GM23338 (cell line): ENCODE measurements at regions not wholly inside any gene's neighbourhood (a gene's known extent, or its start where the extent isn't known, plus 50 kb on each side); places are given as distances from the start of the nearest gene placed in this dataset.

Source experiments
- ATAC-seq: fragments of 200-7000 bp; cut with Tn5 transposase; 3 replicates; pipeline ENCODE4 v1.9.1; 2020
- DNase-seq: peaks from one replicate; pipeline ENCODE4 v3.0.0-alpha.2; 2015; ENCODE audit warnings: low spot score
- H2AFZ ChIP-seq: fragments of 200-600 bp; sonication (generic); 2 replicates; pipeline ENCODE4 v1.8.0; 2016; ENCODE audit warnings: antibody characterized with exemption, mild to moderate bottlenecking, moderate library complexity
- H3F3A ChIP-seq: fragments of 200-600 bp; sonication (generic); replicated peaks from 2 replicates; pipeline ENCODE4 v1.8.0; 2017; ENCODE audit warnings: antibody characterized with exemption, mixed run types, low read depth
- H3K27ac ChIP-seq: fragments of 200-600 bp; sonication (generic); 2 replicates; pipeline ENCODE4 v1.6.1; 2016; ENCODE audit warnings: low read depth
- H3K27me3 ChIP-seq: fragments of 200-600 bp; sonication (generic); 2 replicates; pipeline ENCODE4 v1.8.0; 2016; ENCODE audit warnings: mild to moderate bottlenecking, mixed run types, moderate library complexity; ENCODE audit not compliant: insufficient read depth
- H3K36me3 ChIP-seq: fragments of 200-600 bp; sonication (generic); 2 replicates; pipeline ENCODE4 v1.8.0; 2016; ENCODE audit warnings: mild to moderate bottlenecking; ENCODE audit not compliant: insufficient read depth
- H3K4me1 ChIP-seq: fragments of 200-600 bp; sonication (generic); 2 replicates; pipeline ENCODE4 v1.8.0; 2016; ENCODE audit warnings: mild to moderate bottlenecking, moderate library complexity; ENCODE audit not compliant: insufficient read depth
- H3K4me2 ChIP-seq: fragments of 200-600 bp; sonication (generic); 2 replicates; pipeline ENCODE4 v1.7.1; 2017; ENCODE audit warnings: mixed run types
- H3K4me3 ChIP-seq: fragments of 200-600 bp; sonication (generic); 2 replicates; pipeline ENCODE4 v1.6.1; 2016; ENCODE audit warnings: mixed run types
- H3K79me2 ChIP-seq: fragments of 200-600 bp; sonication (generic); replicated peaks from 2 replicates; pipeline ENCODE4 v1.8.0; 2017; ENCODE audit warnings: mild to moderate bottlenecking; ENCODE audit not compliant: insufficient read depth
- H3K9me2 ChIP-seq: fragments of 200-600 bp; sonication (generic); 2 replicates; pipeline ENCODE4 v1.8.0; 2017; ENCODE audit not compliant: insufficient read depth
- H4K20me1 ChIP-seq: fragments of 200-600 bp; sonication (generic); replicated peaks from 2 replicates; pipeline ENCODE4 v1.8.0; 2017; ENCODE audit warnings: mild to moderate bottlenecking; ENCODE audit not compliant: insufficient read depth
- H3K27ac Mint-ChIP-seq: 2 replicates; pipeline ENCODE4 v1.8.0; 2020; ENCODE audit warnings: inconsistent platforms, mild to moderate bottlenecking, moderate library complexity, mixed read lengths
- H3K27me3 Mint-ChIP-seq: 3 replicates; pipeline ENCODE4 v1.8.0; 2022; ENCODE audit warnings: low read depth, mild to moderate bottlenecking, moderate library complexity, mixed read lengths, inconsistent platforms; ENCODE audit not compliant: insufficient read depth, poor library complexity
- H3K36me3 Mint-ChIP-seq: 3 replicates; pipeline ENCODE4 v1.8.0; 2021; ENCODE audit warnings: low read depth, mild to moderate bottlenecking, inconsistent platforms, moderate library complexity, mixed read lengths
- H3K4me1 Mint-ChIP-seq: 3 replicates; pipeline ENCODE4 v1.8.0; 2020; ENCODE audit warnings: mild to moderate bottlenecking, inconsistent platforms, mixed read lengths
- H3K4me3 Mint-ChIP-seq: 3 replicates; pipeline ENCODE4 v1.8.0; 2021; ENCODE audit warnings: moderate library complexity, mild to moderate bottlenecking, inconsistent platforms, mixed read lengths
- H3K9me3 Mint-ChIP-seq: 3 replicates; pipeline ENCODE4 v1.8.0; 2020; ENCODE audit warnings: moderate library complexity, mild to moderate bottlenecking, inconsistent platforms, mixed read lengths
- CREB1 ChIP-seq: fragments of 250-450 bp; sonication (Bioruptor Pico); IDR thresholded peaks from 2 replicates; pipeline ENCODE4 v1.5.0; 2020; ENCODE audit warnings: low read depth, mild to moderate bottlenecking, moderate library complexity
- EZH2 ChIP-seq: fragments of 200-600 bp; sonication (generic); IDR thresholded peaks from one replicate; pipeline ENCODE4 v1.8.0; 2017; ENCODE audit warnings: antibody characterized with exemption, mild to moderate bottlenecking, low read depth; ENCODE audit not compliant: unreplicated experiment
- EZH2phosphoT487 ChIP-seq: fragments of 200-600 bp; sonication (generic); IDR thresholded peaks from one replicate; pipeline ENCODE4 v1.8.1; 2018; ENCODE audit warnings: antibody characterized with exemption; ENCODE audit not compliant: unreplicated experiment
- JUNB ChIP-seq: IDR thresholded peaks from one replicate; pipeline ENCODE4 v1.6.1; 2016; ENCODE audit warnings: antibody characterized with exemption; ENCODE audit not compliant: unreplicated experiment
- NANOG ChIP-seq: IDR thresholded peaks from 2 replicates; pipeline ENCODE4 v1.6.1; 2016; ENCODE audit warnings: antibody characterized with exemption, borderline replicate concordance
- POLR2AphosphoS5 ChIP-seq: IDR thresholded peaks from 2 replicates; pipeline ENCODE4 v1.6.1; 2016; ENCODE audit warnings: antibody characterized with exemption, low read depth
- REST ChIP-seq: IDR thresholded peaks from one replicate; pipeline ENCODE4 v1.6.1; 2018; ENCODE audit warnings: antibody characterized with exemption; ENCODE audit not compliant: unreplicated experiment
- STAT1 ChIP-seq: IDR thresholded peaks from one replicate; pipeline ENCODE4 v1.6.1; 2016; ENCODE audit warnings: antibody characterized with exemption; ENCODE audit not compliant: unreplicated experiment
- ZNF114 ChIP-seq: fragments of 250-450 bp; sonication (Bioruptor Pico); IDR thresholded peaks from 2 replicates; pipeline ENCODE4 v1.5.0; 2020; ENCODE audit warnings: mild to moderate bottlenecking, moderate library complexity
- ZNF331 ChIP-seq: fragments of 250-450 bp; sonication (Bioruptor Pico); IDR thresholded peaks from 2 replicates; pipeline ENCODE4 v1.5.0; 2020; ENCODE audit warnings: low read depth, mild to moderate bottlenecking, moderate library complexity
- TF ChIP-seq, protein P1 (sequence below): IDR thresholded peaks from 2 replicates; pipeline ENCODE4 v1.6.1; 2016; ENCODE audit warnings: antibody characterized with exemption
- TF ChIP-seq, protein P2 (sequence below), 2 experiments: fragments of 200-600 bp in 1 of 2; sonication (generic) in 1 of 2; conservative IDR thresholded peaks; 2 replicates each; pipeline versions ENCODE4 v1.5.1 to v1.6.1; 2016 to 2017; ENCODE audit warnings: antibody characterized with exemption in 2 of 2, low read depth in 2 of 2, mild to moderate bottlenecking in 2 of 2, moderate library complexity in 1 of 2

- TF ChIP-seq CREB1 (CRISPR knock-in tag) = no peak
- no peak for TF ChIP-seq EZH2
- TF ChIP-seq, protein P1, sequence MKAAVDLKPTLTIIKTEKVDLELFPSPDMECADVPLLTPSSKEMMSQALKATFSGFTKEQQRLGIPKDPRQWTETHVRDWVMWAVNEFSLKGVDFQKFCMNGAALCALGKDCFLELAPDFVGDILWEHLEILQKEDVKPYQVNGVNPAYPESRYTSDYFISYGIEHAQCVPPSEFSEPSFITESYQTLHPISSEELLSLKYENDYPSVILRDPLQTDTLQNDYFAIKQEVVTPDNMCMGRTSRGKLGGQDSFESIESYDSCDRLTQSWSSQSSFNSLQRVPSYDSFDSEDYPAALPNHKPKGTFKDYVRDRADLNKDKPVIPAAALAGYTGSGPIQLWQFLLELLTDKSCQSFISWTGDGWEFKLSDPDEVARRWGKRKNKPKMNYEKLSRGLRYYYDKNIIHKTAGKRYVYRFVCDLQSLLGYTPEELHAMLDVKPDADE = no peak
- TF ChIP-seq JUNB = no peak
- TF ChIP-seq, protein P2, sequence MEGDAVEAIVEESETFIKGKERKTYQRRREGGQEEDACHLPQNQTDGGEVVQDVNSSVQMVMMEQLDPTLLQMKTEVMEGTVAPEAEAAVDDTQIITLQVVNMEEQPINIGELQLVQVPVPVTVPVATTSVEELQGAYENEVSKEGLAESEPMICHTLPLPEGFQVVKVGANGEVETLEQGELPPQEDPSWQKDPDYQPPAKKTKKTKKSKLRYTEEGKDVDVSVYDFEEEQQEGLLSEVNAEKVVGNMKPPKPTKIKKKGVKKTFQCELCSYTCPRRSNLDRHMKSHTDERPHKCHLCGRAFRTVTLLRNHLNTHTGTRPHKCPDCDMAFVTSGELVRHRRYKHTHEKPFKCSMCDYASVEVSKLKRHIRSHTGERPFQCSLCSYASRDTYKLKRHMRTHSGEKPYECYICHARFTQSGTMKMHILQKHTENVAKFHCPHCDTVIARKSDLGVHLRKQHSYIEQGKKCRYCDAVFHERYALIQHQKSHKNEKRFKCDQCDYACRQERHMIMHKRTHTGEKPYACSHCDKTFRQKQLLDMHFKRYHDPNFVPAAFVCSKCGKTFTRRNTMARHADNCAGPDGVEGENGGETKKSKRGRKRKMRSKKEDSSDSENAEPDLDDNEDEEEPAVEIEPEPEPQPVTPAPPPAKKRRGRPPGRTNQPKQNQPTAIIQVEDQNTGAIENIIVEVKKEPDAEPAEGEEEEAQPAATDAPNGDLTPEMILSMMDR (conservative IDR thresholded peaks at IDR 0.05; ENCODE audit: low read depth in 2 of 2) = no peak
- TF ChIP-seq NANOG = no peak
- no peak for TF ChIP-seq STAT1
- no peak for TF ChIP-seq POLR2AphosphoS5
Measured at GRCh38 chr13:109592770-109593169, 193.6 kb downstream of the IRS2 start (continued).

GRCh38 chr13:109587689-109588088 is 198.7 kb downstream of the IRS2 start:
- H3K36me3 ChIP-seq = no peaks in the 10 kb centered on the region
- Mint-ChIP-seq H3K9me3 (no peaks in the 10 kb centered on the region; the same call in 2 of the 3 replicates), H3K27me3 (peaks cover 3% of the 10 kb centered on the region), H3K4me1 (peaks cover 16% of the 10 kb centered on the region), H3K4me3 (no peak overlapping the region), H3K36me3 (no peaks in the 10 kb centered on the region), H3K27ac (no peak overlapping the region)
- H3K27me3 ChIP-seq = no peaks in the 10 kb centered on the region
- H3K27ac ChIP-seq = no peak overlapping the region
- no peak overlapping the region for H3K4me2 ChIP-seq
- no peak overlapping the region for H2AFZ ChIP-seq
- H3K9me2 ChIP-seq = no peaks in the 10 kb centered on the region
- no peaks in the 10 kb centered on the region for H4K20me1 ChIP-seq
- no peaks in the 10 kb centered on the region for H3F3A ChIP-seq
- DNase-seq (no peak), ATAC-seq (no peak)
- no peaks in the 10 kb centered on the region for H3K79me2 ChIP-seq
- no peaks in the 10 kb centered on the region; the same call in 1 of the 2 replicates for H3K4me1 ChIP-seq
- no peak overlapping the region for H3K4me3 ChIP-seq
- TF ChIP-seq ZNF331 (no peak), JUNB (no peak), EZH2phosphoT487 (no peak), ZNF114 (CRISPR knock-in tag) (no peak), POLR2AphosphoS5 (no peak), EZH2 (no peak), REST (no peak)
- TF ChIP-seq, protein P2 (conservative IDR thresholded peaks at IDR 0.05; ENCODE audit: low read depth in 2 of 2) = no peak
